DOHH2 (cell line): ENCODE measurements at regions not wholly inside any gene's neighbourhood (a gene's known extent, or its start where the extent isn't known, plus 50 kb on each side); places are given as distances from the start of the nearest gene placed in this dataset.

Experiments
- H3F3A ChIP-seq: fragments of 200-600 bp; sonication (generic), shearing (Covaris generic); 2 replicates; pipeline ENCODE4 v1.6.0; 2016; ENCODE audit warnings: antibody characterized with exemption, mild to moderate bottlenecking; ENCODE audit not compliant: control insufficient read depth, insufficient read depth
- H3K27ac ChIP-seq: fragments of 200-600 bp; sonication (generic); 2 replicates; pipeline ENCODE4 v1.5.1; 2014; ENCODE audit warnings: low read depth, mild to moderate bottlenecking, low read length, moderate library complexity
- H3K27me3 ChIP-seq: fragments of 200-600 bp; sonication (generic); 2 replicates; pipeline ENCODE4 v1.6.1; 2014; ENCODE audit warnings: mild to moderate bottlenecking, low read length, mixed read lengths; ENCODE audit not compliant: control insufficient read depth
- H3K36me3 ChIP-seq: fragments of 200-600 bp; sonication (generic); 2 replicates; pipeline ENCODE4 v1.6.1; 2014; ENCODE audit warnings: mild to moderate bottlenecking, low read length, moderate library complexity, mixed read lengths; ENCODE audit not compliant: control insufficient read depth
- H3K4me1 ChIP-seq: fragments of 200-600 bp; sonication (generic); 2 replicates; pipeline ENCODE4 v1.6.1; 2014; ENCODE audit warnings: mild to moderate bottlenecking, low read length, mixed read lengths; ENCODE audit not compliant: control insufficient read depth
- H3K4me2 ChIP-seq: fragments of 200-600 bp; sonication (generic); 2 replicates; pipeline ENCODE4 v1.6.0; 2014; ENCODE audit warnings: mild to moderate bottlenecking, low read length, moderate library complexity
- H3K4me3 ChIP-seq: fragments of 200-600 bp; sonication (generic); 2 replicates; pipeline ENCODE4 v1.5.1; 2014; ENCODE audit warnings: mild to moderate bottlenecking, low read length, mixed read lengths
- H3K79me2 ChIP-seq: fragments of 200-600 bp; sonication (generic); 2 replicates; pipeline ENCODE4 v1.6.1; 2014; ENCODE audit warnings: mild to moderate bottlenecking, low read length, mixed read lengths; ENCODE audit not compliant: control insufficient read depth
- H3K9me2 ChIP-seq: fragments of 200-600 bp; sonication (generic); replicated peaks from 2 replicates; pipeline ENCODE4 v1.6.1; 2014; ENCODE audit warnings: mild to moderate bottlenecking, low read length, mixed read lengths; ENCODE audit not compliant: control insufficient read depth
- H3K9me3 ChIP-seq: fragments of 200-600 bp; sonication (generic); 2 replicates; pipeline ENCODE4 v1.6.1; 2014; ENCODE audit warnings: antibody characterized with exemption, low read length, mixed read lengths; ENCODE audit not compliant: control insufficient read depth, insufficient read depth
- H4K20me1 ChIP-seq: fragments of 200-600 bp; sonication (generic); 2 replicates; pipeline ENCODE4 v1.6.0; 2014; ENCODE audit warnings: low read depth, mild to moderate bottlenecking, antibody characterized with exemption, low read length, moderate library complexity; ENCODE audit not compliant: control insufficient read depth, insufficient read depth
- CTCF ChIP-seq: fragments of 200-600 bp; sonication (generic); IDR thresholded peaks from one replicate; pipeline ENCODE4 v1.5.1; 2014; ENCODE audit warnings: antibody characterized with exemption, mild to moderate bottlenecking, low read depth, low read length; ENCODE audit not compliant: poor library complexity, severe bottlenecking
- EZH2phosphoT487 ChIP-seq: fragments of 200-600 bp; sonication (generic); IDR thresholded peaks from 2 replicates; pipeline ENCODE4 v1.6.1; 2017; ENCODE audit warnings: borderline replicate concordance, mild to moderate bottlenecking, antibody characterized with exemption, low read length, moderate library complexity, mixed read lengths

GRCh38 chr9:1434052-1434767 lies 384.1 kb downstream of the DMRT2 start:
- no peaks in the 10 kb centered on the region for H3K9me2 ChIP-seq
- no peaks in the 10 kb centered on the region for H4K20me1 ChIP-seq
- H3K27ac ChIP-seq = no peak overlapping the region
- H3K36me3 ChIP-seq = no peaks in the 10 kb centered on the region
- no peaks in the 10 kb centered on the region for H3K4me1 ChIP-seq
- no peak overlapping the region for H3K4me3 ChIP-seq
- H3K9me3 ChIP-seq = no peaks in the 10 kb centered on the region
- no peaks in the 10 kb centered on the region for H3F3A ChIP-seq
- no peaks in the 10 kb centered on the region for H3K79me2 ChIP-seq
- TF ChIP-seq EZH2phosphoT487 = no peak
- peak; percentile 12 for TF ChIP-seq CTCF
- no peak overlapping the region for H3K4me2 ChIP-seq
- no peaks in the 10 kb centered on the region for H3K27me3 ChIP-seq

DNA sequence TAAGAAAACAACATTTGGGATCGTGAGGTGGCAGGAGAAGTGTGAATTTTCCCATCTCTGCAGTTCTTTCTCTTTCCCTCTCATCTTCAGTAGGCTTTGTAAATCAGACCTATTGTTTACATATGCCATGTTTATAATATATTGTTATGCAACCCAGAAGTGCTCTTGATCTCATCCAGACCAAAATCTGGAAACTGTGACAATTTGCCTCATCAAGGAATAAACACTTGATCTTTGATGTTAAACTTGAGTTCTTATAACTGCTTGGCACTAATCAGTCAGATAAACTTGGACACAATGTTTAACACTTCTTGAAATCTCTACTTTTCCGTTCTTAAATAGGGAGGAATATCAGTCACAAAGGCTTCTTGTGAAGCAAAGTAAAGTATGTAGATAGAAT lies 384.7 kb downstream of the DMRT2 start:
- H3K9me3 ChIP-seq = no peaks in the 10 kb centered on the region
- H3K4me1 ChIP-seq = no peaks in the 10 kb centered on the region
- TF ChIP-seq CTCF (no peak), EZH2phosphoT487 (no peak)
- no peaks in the 10 kb centered on the region for H3K36me3 ChIP-seq
- H3F3A ChIP-seq = no peaks in the 10 kb centered on the region
- H4K20me1 ChIP-seq = no peaks in the 10 kb centered on the region
- no peak overlapping the region for H3K27ac ChIP-seq
- no peaks in the 10 kb centered on the region for H3K79me2 ChIP-seq
- no peak overlapping the region for H3K4me3 ChIP-seq
- no peak overlapping the region for H3K4me2 ChIP-seq
- H3K9me2 ChIP-seq = no peaks in the 10 kb centered on the region
- no peaks in the 10 kb centered on the region for H3K27me3 ChIP-seq

GRCh38 chr9:1440256-1440655 lies 390.1 kb downstream of the DMRT2 start:
- Histone ChIP-seq H3K27ac (no peak overlapping the region), H3F3A (no peaks in the 10 kb centered on the region), H3K27me3 (no peaks in the 10 kb centered on the region), H3K4me1 (no peaks in the 10 kb centered on the region), H4K20me1 (no peaks in the 10 kb centered on the region), H3K9me3 (no peaks in the 10 kb centered on the region), H3K79me2 (no peaks in the 10 kb centered on the region), H3K4me2 (no peak overlapping the region), H3K4me3 (no peak overlapping the region), H3K36me3 (no peaks in the 10 kb centered on the region), H3K9me2 (no peaks in the 10 kb centered on the region)
- TF ChIP-seq CTCF (no peak), EZH2phosphoT487 (no peak)
